Lower leg skin (tissue), 3 donors: ENCODE measurements at regions not wholly inside any gene's neighbourhood (a gene's known extent, or its start where the extent isn't known, plus 50 kb on each side); places are given as distances from the start of the nearest gene placed in this dataset.

Experiments
- CTCF ChIP-seq, 3 donors: fragments of 450-650 bp; IDR thresholded peaks; one replicate each; pipeline ENCODE4 v1.5.1; 2016; ENCODE audit warnings: antibody characterized with exemption in 3 of 3, mild to moderate bottlenecking in 3 of 3, moderate library complexity in 2 of 3
- POLR2A ChIP-seq, 2 donors: fragments of 450-650 bp; IDR thresholded peaks; one replicate each; pipeline ENCODE4 v1.6.1; 2016 to 2017; ENCODE audit warnings: antibody characterized with exemption in 2 of 2, mild to moderate bottlenecking in 1 of 2, moderate library complexity in 1 of 2

GRCh38 chr22:27454807-27455450 is 346.6 kb downstream of the MN1 start:
- TF ChIP-seq CTCF (IDR thresholded peaks at IDR 0.05) (no peak), POLR2A (IDR thresholded peaks at IDR 0.05) (no peak)
